HuH-7 (cell line): ENCODE measurements at regions not wholly inside any gene's neighbourhood (a gene's known extent, or its start where the extent isn't known, plus 50 kb on each side); places are given as distances from the start of the nearest gene placed in this dataset.

Experiments
- DNase-seq: peaks from one replicate; pipeline ENCODE4 v3.0.0; 2011; ENCODE audit warnings: low spot score

GRCh38 chr2:33890686-33891085 lies 291.6 kb upstream of the FAM98A start:
- DNase-seq, result no peak

- no peak for DNase-seq
Observed at GRCh38 chr2:33877348-33878016, 278.4 kb upstream of the FAM98A start.

GRCh38 chr2:33873076-33873605 lies 274.0 kb upstream of the FAM98A start:
- DNase-seq, result no peak

- DNase-seq, result no peak
Observed at GRCh38 chr2:33859811-33860461, 260.8 kb upstream of the FAM98A start.

- DNase-seq, result no peak
Observed at GRCh38 chr2:33859176-33859575, 260.1 kb upstream of the FAM98A start.

GRCh38 chr2:33848486-33848885 lies 249.4 kb upstream of the FAM98A start:
- no peak for DNase-seq

- DNase-seq, result no peak
Observed at GRCh38 chr2:33839791-33840190, 240.7 kb upstream of the FAM98A start.

GRCh38 chr2:33836628-33837027 lies 237.5 kb upstream of the FAM98A start:
- no peak for DNase-seq

GRCh38 chr2:33835911-33836310 lies 236.8 kb upstream of the FAM98A start:
- DNase-seq, result no peak

- no peak for DNase-seq
Observed at GRCh38 chr2:33822964-33823363, 223.9 kb upstream of the FAM98A start.

- DNase-seq, result no peak
Observed at GRCh38 chr2:33812707-33813106, 213.6 kb upstream of the FAM98A start.

GRCh38 chr2:33810046-33810835 lies 211.1 kb upstream of the FAM98A start:
- DNase-seq, result no peak

GRCh38 chr2:33806041-33806440 lies 206.9 kb upstream of the FAM98A start:
- DNase-seq, result no peak

- DNase-seq, result no peak
Observed at GRCh38 chr2:33804155-33804554, 205.1 kb upstream of the FAM98A start.

- DNase-seq, result no peak
Observed at GRCh38 chr2:33796511-33796910, 197.4 kb upstream of the FAM98A start.

- no peak for DNase-seq
Observed at GRCh38 chr2:33791625-33792024, 192.5 kb upstream of the FAM98A start.

- DNase-seq, result no peak
Observed at GRCh38 chr2:33788044-33788443, 188.9 kb upstream of the FAM98A start.

GRCh38 chr2:33786881-33787280 lies 187.8 kb upstream of the FAM98A start:
- no peak for DNase-seq

- DNase-seq, result no peak
Observed at GRCh38 chr2:33785201-33786106, 186.4 kb upstream of the FAM98A start.

- DNase-seq, result no peak
Observed at GRCh38 chr2:33784488-33784887, 185.4 kb upstream of the FAM98A start.

- no peak for DNase-seq
Observed at GRCh38 chr2:33782395-33783230, 183.5 kb upstream of the FAM98A start.
